ENCODE measurements at regions not wholly inside any gene's neighbourhood (a gene's known extent, or its start where the extent isn't known, plus 50 kb on each side); places are given as distances from the start of the nearest gene placed in this dataset.
"Not testable (repeated sequence)": the region's sequence is repeated elsewhere in the genome, so short reads cannot be mapped to it uniquely, and the experiment has no call there.

DNA sequence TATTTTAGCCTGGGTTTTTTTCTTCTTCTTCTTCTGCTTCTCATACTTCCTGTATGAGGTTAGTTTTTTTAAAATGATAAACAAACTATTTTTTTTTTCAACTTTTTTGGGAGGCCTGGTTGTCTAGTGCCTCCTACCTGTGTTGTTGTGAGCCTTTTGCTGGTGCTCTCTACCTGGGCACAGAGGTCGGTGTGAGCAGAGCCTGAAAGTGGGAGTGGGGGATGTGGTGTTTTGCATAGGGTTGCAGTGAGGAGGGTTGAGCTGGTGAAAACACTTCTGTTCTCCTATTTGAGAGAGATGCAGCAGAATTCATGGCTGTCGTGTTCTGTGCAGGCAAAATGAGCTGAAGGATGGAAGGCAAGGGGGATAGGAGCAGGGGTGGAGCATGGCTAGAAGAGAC, 232.7 kb upstream of the PLGLB2 start:
- not testable (repeated sequence) for DNase-seq (ENCODE audit: low spot score)

DNA sequence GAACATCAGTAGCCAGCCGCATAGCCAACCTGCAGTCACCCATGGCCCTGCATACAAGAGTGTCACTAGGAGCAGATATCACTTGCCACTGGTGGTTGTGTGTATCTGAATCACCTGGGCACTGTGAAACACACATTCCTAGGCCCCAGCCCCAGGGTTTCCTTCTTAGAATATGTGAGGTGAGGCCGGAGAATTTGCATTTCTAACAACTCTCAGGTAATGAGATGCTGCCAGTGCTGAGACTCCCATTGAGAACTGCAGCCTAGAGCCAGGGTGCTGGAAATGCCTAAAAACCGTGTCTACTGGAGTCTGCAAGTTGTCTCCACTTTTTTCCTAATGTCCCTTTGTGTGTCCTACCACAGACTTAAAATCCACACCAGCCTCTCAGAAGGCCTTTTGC, 232.0 kb upstream of the PLGLB2 start:
- not testable (repeated sequence) for DNase-seq (ENCODE audit: low spot score)

DNA sequence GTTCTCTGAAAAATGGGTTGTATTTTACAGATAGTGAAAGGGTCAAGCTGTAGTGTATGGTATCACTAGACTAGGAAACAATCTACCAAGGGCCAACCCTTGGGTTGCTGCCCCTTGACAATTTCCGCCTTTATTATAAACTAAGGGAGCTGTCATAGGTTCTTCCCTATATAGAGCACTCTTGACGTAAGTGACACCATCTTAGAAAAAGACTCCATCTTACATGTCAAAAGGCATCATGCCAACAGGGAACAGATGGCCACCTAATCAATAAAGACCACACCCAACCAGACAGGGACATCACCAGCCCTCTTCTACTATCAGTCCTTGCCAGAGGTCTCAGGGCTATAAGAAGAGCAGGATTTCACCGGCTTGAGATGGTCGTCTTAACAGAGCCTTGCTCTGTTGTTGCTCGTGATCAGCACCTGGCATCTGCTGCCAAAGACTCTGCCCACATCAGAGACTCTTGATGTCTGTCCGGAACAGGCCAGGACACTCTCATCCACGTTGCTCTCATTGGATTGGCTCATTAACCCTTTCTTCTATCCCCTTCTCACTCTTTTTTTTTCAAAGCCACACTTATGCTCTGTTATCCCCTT, 231.4 kb upstream of the PLGLB2 start:
- DNase-seq (ENCODE audit: low spot score) = not testable (repeated sequence)

DNA sequence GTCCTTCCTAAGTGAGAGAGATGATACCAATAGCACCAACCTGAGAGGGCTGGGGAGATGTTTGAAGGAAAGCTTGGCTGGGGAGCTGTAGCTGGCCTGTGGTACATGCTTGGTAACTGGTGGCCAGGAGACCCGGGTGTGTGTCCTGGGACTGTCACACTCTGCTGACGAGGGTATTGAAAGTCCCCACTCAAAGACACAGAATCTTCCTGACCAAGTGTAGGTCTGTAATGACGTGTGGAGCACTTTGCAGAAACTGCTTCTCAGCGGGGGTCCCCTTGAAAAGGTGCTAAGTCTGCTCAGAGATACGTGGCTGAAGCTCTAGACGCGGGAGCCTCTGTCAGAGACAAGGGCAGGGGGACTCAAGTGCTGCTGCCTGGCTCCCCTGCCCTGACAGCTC, 230.4 kb upstream of the PLGLB2 start:
- DNase-seq (ENCODE audit: low spot score) = not testable (repeated sequence)

DNA sequence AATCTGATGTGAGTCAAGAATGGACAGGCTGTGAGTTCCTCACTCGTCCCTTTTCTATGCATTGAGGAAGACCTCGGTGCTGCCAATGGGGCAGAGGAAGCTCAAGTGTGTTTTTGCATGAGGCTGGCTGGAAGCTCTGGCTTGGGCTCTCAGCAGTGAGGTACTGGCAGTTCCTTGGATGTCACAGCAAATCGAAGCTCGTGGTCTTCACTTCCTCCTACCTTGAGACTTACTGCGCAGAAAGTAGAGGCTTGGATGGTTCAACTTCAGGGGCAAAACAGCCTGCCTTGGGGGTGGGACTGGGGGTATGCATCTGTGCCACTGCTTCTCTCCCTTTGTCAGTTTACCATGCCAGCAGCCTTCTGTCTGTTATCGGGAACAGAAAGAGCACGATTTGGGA, 229.8 kb upstream of the PLGLB2 start:
- not testable (repeated sequence) for DNase-seq (ENCODE audit: low spot score)

DNA sequence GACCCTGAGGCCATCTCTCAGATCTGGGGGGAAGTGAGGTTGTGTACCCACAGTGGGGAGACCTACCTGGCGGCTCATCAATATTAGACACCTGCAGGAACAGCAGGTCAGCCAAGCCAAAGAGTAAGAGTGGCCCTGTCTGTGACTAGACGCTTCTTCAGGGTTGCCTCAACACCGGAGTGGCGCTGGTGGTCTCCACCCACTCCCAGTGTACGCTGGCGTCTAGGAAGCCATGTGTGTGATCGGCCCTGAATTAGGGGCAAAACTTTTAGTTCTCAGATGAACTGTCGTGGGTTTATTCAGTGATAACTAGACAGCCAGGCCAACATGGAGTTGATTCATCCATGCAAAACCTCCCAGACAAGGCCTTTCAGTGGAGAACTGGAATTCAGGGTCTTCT, 229.3 kb upstream of the PLGLB2 start:
- not testable (repeated sequence) for DNase-seq (ENCODE audit: low spot score)

DNA sequence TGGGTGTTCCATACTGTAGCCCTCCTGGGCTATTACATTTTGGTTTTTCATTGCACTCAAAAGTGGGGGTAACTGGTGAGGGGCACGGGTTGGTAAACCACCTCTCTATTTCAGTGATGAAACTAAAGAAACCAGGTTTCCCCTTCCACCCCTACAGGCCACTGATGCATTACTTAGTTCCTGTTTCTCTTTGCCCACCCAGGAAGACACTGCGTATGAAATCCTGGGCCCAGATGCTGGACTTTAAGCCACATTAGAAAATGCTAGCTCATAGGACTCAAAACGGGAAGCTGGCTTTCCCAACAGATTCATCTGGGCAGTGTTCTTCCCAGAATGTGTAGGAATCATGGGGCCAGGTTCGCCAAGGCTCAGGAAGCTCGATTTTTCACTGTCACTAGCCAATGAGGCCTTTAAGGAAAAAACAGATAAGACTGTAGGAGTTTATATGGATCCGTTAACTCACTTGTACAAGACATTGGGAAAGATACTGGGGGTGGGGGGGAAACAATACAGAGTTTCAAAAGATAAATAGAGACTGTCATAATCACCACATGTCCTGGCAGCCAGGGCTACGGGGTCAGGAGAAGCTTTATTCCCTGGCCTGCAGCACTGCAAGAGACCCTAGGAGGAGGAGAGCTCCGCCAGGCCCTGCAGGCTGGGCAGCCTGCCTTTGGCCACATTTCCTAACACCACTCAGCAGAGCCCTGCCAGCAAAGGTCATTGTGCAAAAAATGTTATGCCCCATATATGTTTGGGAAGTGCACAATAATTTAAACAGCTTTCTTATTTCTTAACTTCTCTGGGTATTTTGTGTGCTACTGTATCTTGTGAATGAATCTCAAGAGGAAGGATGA, 228.5 kb upstream of the PLGLB2 start:
- not testable (repeated sequence) for DNase-seq (ENCODE audit: low spot score)

DNA sequence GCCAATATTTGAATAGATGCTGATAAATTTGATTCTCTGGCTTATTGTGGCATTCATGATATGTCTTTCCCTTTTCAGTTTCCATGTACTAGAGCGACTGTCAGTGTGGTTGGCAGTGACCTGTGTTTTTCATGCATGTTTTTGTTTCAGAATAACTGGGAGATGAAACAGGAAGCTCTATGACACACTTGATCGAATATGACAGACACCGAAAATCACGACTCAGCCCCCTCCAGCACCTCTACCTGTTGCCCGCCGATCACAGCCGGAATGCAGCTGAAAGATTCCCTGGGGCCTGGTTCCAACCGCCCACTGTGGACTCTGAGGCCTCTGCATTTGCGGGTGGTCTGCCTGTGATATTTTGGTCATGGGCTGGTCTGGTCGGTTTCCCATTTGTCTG, 226.8 kb upstream of the PLGLB2 start:
- not testable (repeated sequence) for DNase-seq (ENCODE audit: low spot score)

DNA sequence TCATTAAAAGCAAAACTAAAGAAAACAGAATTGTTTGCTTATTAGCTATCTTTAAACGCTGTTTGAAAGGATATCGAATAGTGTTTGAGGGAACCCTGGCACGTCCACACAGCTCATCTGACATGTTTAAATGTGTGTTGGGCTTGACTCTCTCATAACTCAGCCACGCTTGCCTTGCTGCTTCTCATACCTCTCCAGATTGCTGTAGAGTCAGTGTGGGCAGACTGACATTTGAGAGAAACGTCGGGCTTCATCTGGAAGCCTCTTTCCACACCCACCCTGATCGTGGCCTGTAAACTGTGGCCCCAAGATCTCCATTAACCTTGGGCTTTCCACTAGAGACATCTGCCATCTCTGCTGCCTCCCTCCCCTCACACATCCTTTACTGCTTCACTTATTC, 226.4 kb upstream of the PLGLB2 start:
- DNase-seq (ENCODE audit: low spot score) = not testable (repeated sequence)

DNA sequence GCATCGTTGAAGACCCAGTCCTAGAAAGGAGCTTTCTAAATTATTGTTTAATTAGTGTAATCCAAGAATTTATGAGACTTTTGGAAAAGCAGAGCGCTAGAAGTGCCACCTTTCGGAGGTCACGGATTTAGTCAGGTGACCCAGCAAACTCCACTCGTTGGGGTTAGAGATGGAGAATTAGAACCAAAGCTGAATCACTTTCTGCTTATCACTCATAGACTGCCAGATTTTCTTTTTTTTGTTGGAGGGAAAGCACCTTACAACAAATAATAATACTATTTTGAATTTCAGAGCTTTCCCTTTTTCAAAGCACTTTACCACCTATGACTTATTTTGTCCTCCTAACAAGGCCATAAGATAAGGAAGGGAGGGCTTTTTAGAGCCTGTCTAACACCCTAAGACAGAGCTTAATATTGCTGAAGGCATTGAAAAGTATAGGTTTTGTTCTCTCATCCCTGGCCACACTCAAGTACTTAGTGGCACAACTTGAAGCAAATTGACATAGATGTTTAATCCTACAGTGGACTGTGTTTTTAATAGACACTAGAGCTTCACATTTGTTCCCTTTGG, 223.2 kb upstream of the PLGLB2 start:
- DNase-seq (ENCODE audit: low spot score) = not testable (repeated sequence)

DNA sequence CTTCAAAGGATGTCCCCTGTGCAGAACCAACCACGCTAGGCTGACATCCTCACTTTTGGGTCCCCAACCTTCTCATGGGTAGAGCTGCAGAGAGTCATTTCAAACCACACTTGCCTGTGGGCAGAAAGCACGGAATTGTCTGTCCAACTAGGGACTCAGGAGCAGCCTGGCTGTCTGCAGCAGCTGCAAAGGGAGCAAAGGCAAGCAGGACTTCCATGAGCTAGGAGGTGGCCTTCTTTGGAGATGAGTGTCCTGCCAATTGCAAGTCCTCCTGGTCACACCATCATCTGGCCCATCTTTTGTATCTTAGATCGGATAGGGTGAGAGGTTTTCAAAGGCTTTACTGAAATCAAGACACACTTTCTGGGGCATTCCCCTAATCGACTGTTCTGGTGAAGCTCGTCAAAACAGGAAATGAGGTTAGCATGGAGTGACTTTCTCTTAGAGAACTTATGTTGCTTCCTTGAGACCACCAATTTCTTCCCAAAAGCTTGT, 222.3 kb upstream of the PLGLB2 start:
- DNase-seq (ENCODE audit: low spot score) = not testable (repeated sequence)

DNA sequence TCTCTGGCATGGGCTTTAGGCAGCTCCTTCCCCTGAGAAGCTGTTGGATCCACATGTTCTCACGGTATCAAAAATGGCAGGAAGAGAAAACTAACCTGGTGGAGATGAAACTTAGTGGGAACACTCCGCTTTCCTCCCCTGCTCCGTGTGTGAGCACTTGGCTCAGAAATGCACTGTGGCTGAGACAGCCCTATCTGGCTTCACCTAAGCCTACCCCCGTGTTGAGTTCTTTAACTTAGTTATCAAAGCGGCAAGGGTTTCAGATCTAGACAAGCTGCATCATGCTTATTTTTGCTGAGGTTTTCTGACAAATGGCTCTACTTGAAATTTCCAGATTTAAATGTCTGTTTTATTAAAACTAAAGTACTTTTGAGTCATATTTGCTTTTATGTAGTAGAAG, 221.6 kb upstream of the PLGLB2 start:
- DNase-seq (ENCODE audit: low spot score) = not testable (repeated sequence)

DNA sequence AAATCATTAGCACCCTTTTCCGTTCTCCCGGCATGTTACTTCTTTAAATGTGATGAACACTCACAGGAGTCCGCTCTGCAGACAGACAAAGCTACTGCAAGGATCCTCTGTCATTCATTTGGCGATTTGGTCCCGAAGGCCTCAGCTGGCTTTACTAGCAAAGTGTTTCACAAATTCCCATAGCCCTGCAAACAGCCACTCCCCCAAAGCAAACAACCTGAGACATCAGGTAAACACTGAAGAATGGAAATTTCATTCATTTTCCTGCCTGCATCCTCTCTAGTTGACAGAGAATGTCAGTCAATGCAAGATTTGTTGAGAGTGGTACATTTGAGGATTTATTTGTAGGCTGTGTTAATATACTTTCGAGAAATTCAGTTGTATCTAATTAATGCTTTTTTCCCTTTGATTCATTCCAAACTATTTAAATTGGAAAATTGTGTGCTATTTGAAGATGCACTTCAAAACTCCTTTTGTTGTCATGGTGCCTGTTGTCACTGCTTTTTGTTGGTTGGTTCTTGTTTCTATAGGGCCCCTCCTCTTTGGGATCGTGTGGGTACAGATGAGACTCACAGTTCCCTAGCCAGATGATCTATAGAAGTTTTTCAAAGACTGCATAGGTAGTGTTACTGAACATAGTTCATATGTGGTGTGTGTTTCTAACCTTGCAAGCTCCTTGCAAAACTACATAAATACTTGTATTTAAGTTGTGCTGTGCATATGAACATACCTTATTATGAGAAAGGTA, 215.7 kb upstream of the PLGLB2 start:
- not testable (repeated sequence) for DNase-seq (ENCODE audit: low spot score)

DNA sequence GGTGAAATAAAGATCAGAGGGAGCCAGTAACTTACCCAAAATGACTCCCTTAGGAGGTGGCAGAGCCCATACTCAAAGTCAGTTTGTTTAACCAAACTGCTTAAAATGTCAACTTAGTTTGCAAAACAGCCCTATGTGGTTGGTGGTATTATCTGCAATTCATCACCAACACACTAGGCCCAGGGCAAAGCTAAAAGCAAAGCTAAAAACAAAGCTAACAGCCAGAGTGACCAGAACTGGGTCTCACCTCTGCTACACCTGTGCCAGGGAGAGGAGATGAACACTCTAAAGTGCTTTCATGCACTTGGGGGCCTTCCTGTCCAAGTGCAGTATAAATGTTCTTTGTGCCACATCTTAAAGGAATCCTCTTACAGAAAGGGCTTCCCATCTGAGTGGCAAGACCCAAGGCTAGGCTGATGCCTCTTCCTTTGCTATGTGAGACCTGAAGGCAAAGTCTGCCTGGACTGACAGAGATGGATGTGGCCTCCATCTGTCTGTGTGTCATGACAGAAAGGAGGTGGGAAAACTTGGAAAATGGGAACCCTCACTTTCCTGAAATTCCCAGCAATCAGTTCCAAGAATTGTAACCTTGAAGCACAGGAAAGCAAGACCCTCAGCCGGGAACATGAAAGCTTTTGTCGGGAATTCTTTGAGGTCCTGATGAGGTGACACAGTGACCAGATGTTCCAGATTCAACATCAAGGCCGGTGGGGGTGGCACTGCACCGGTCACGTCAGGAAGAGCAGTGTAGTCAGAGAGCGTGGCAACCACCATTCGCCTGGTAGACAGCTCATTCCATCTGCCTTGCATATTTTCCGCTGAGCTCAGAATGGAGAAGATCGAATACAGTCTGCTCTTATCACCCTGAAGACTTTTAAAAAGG, 214.3 kb upstream of the PLGLB2 start:
- DNase-seq (ENCODE audit: low spot score) = not testable (repeated sequence)

DNA sequence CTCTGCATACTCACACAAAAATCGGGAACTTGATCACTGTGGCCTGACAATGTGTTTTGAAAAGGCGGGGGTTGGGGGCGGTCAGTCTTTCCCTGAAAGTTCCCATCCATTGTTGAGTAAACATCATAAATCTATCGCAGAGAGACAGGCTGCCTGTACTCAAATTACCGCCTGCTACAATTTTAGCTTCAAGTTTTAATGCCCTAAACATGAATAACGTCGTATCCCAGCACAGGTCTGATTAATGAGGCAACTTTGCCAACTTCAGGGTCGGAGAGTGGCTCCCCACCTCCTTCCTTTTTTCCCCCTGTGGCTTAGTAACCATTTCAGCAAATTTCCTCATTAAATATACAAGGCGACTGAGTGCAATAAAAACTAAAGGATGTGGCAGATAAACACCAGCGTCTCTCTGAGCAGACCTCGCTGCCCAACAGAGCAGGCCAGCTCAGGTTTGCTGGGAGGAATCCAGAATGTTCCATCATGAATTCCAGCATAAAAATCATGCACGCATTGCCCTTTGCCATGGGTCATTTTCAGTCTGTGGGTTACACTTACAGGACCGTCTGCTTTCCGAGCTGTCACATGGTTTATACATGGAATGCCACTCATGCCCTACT, 213.5 kb upstream of the PLGLB2 start:
- DNase-seq (ENCODE audit: low spot score) = not testable (repeated sequence)

DNA sequence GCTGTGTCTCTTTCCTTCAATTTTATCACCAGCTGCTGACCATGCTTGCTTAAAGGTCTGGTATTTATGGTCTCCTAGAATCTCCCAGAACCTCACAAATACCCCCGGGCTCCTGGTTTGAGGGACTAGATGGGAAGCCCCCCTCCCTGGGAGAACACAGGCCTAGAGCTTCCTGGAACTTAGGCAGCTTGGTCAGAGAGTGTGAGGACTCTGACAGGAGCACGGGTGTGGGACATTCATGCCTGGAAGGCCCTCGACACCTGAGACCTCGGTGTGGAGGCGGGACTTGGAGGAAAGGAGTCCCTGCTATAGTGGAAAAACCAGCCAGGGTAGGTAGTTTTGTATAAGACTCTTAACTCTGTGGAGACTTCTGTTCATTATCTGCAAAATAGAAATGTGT, 211.5 kb upstream of the PLGLB2 start:
- not testable (repeated sequence) for DNase-seq (ENCODE audit: low spot score)

DNA sequence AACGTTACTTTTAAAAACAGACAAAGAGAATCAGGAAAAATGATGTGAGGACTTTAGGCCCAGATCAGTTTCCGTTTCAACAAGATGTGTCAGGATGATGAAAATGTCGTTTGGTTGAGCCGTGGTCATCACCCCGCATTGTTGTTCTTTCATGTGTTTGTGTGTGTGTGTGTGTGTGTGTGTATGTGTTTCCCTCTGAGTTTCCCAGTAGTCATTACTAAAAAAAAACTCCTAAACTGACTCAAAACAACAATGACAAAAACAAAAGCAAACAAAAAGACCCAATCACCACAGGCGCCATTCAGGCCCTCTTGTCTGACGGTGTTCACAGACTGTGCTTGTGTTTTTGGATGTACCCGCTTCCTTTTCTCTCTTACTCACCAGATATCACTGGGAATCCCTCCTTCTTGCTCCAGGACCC, 210.6 kb upstream of the PLGLB2 start:
- DNase-seq (ENCODE audit: low spot score) = not testable (repeated sequence)

DNA sequence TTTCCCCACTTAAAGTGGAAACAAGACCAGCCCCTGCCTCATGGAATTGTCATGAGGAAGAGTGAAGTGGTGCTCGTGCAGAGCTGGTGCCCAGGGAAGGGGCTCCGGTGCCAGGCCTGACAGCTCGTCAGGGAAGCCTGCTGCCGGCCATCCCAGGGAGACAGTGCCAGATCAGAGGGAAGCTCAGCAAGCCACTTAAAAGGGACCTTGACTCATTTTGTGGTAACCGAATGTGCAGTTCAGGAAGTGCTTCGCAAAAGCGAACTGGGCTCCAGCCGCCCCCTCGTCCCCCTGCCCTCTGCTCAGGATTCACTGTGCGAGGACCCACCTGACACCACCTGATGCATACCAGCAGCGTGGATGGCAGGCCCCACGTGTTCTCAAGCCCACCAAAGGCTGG, 209.6 kb upstream of the PLGLB2 start:
- not testable (repeated sequence) for DNase-seq (ENCODE audit: low spot score)

DNA sequence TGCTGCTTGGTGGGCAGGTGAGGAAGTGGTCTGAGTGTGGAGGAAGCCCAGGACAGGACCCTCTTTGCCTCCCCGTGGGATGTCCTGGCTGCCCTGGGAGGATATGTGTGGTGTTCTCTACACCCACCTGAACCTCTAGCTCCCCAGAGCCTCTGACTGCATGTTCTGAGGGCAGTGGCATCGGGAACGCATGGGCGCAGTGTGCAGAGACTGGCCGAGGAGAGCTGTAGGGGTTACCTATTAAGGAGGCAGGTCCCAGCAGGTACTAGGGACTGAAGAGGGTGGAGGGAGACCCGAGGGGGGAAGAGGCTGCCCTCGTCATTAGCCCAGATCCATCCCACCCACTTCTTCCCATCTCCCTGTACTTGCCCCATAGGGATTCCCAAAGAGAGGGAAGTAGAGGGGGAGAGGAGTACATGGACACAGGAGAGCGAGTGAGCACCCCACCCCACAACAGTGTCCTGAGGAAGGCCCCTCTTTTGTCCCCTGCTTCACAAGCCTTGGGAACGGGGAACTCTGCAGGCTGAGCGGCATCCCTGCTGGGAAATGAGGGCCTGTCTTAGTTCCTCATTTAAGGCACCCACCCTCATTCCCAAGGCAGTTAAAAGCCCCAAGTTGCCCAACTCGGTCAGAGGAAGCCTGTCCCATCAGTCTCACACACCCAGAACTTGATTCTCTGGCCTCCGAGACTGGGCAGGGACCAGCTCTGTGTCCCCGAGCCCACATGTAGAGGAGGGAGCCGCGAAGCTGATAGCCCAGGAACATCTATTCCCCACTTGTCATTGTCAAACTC, 208.5 kb upstream of the PLGLB2 start:
- DNase-seq (ENCODE audit: low spot score) = not testable (repeated sequence)

DNA sequence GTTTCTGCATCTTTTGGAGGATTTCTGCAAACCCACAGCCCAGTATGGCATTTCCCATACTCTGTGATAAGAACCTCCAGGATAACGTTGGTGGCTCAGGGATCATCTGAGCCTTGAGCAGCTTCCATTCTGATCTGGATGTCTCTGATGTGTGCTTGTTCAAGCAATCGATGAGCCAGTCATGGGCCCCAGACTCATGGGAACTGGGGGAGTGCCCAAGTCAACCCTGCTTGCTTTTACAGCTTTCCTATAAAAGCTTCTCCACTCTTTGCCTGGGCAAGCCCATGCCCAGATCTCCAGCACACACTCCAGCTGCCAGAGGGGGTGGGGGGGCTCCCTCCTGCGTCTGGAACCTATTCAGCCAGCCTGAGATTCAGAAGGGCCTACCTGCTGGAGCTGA, 207.6 kb upstream of the PLGLB2 start:
- DNase-seq (ENCODE audit: low spot score) = not testable (repeated sequence)

Measured in iPS-NIHi11 (cell line).